ENCODE measurements at regions not wholly inside any gene's neighbourhood (a gene's known extent, or its start where the extent isn't known, plus 50 kb on each side); places are given as distances from the start of the nearest gene placed in this dataset.

DNA sequence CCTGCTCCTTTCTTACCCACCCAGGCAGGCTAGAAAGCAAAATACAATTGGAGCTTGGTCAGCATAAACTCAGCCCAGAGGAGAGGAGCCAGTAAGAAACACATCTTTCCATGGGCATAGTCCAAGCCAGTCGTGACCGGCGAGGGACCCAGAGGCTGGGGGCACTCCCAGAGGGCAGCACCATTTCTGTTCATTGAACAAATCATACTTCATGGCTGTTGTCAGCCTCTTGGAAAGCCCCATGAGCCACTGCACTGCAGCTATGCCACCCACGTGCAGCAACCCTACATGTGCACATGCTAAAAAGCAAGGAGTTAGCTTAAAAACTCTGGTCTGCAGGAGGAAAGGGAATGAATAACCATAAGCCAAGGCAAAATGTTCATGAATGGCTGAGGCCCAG, 90.0 kb upstream of the CDKN3 start:
- TF ChIP-seq, protein P1, sequence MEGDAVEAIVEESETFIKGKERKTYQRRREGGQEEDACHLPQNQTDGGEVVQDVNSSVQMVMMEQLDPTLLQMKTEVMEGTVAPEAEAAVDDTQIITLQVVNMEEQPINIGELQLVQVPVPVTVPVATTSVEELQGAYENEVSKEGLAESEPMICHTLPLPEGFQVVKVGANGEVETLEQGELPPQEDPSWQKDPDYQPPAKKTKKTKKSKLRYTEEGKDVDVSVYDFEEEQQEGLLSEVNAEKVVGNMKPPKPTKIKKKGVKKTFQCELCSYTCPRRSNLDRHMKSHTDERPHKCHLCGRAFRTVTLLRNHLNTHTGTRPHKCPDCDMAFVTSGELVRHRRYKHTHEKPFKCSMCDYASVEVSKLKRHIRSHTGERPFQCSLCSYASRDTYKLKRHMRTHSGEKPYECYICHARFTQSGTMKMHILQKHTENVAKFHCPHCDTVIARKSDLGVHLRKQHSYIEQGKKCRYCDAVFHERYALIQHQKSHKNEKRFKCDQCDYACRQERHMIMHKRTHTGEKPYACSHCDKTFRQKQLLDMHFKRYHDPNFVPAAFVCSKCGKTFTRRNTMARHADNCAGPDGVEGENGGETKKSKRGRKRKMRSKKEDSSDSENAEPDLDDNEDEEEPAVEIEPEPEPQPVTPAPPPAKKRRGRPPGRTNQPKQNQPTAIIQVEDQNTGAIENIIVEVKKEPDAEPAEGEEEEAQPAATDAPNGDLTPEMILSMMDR (optimal IDR thresholded peaks at IDR 0.05 in 1 of 3, IDR thresholded peaks at IDR 0.05 in 1 of 3, conservative IDR thresholded peaks at IDR 0.05 in 1 of 3; ENCODE audit: extremely low read depth in 1 of 3, insufficient read depth in 2 of 3, low read length in 3 of 3), result no peak
- TF ChIP-seq EZH2 (IDR thresholded peaks at IDR 0.05; ENCODE audit: low read length), result no peak
